Right atrium auricular region (tissue), 2 donors: ENCODE measurements at regions not wholly inside any gene's neighbourhood (a gene's known extent, or its start where the extent isn't known, plus 50 kb on each side); places are given as distances from the start of the nearest gene placed in this dataset.

Source experiments
- DNase-seq: peaks from one replicate; pipeline ENCODE4 v3.0.0-alpha.2; 2019; ENCODE audit warnings: low spot score
- H3K27ac ChIP-seq, 2 donors: fragments of 200-600 bp; sonication (generic); 1 replicate in 1 of 2; 2 replicates in 1 of 2; pipeline ENCODE4 v1.5.1; 2016 to 2019
- H3K27me3 ChIP-seq, 2 donors: fragments of 200-600 bp; sonication (generic); one replicate each; pipeline versions ENCODE4 v1.5.1 to v1.6.0; 2017 to 2019
- H3K36me3 ChIP-seq: fragments of 200-600 bp; sonication (generic); one replicate; pipeline ENCODE4 v1.5.1; 2016
- H3K4me1 ChIP-seq, 2 donors: fragments of 200-600 bp; sonication (generic); one replicate each; pipeline versions ENCODE4 v1.5.1 to v1.6.0; 2017 to 2019
- H3K4me3 ChIP-seq, 2 donors: fragments of 200-600 bp; sonication (generic); 1 replicate in 1 of 2; 2 replicates in 1 of 2; pipeline ENCODE4 v1.5.1; 2017 to 2019; ENCODE audit warnings: mild to moderate bottlenecking in 1 of 2, moderate library complexity in 1 of 2
- H3K9me3 ChIP-seq, 2 donors: fragments of 200-600 bp; sonication (generic); one replicate each; pipeline ENCODE4 v1.5.1; 2019
- TF ChIP-seq, protein P1 (sequence below), 2 donors: fragments of 200-600 bp; sonication (generic); IDR thresholded peaks; one replicate each; pipeline ENCODE4 v1.5.1; 2019; ENCODE audit warnings: antibody characterized with exemption in 2 of 2

DNA sequence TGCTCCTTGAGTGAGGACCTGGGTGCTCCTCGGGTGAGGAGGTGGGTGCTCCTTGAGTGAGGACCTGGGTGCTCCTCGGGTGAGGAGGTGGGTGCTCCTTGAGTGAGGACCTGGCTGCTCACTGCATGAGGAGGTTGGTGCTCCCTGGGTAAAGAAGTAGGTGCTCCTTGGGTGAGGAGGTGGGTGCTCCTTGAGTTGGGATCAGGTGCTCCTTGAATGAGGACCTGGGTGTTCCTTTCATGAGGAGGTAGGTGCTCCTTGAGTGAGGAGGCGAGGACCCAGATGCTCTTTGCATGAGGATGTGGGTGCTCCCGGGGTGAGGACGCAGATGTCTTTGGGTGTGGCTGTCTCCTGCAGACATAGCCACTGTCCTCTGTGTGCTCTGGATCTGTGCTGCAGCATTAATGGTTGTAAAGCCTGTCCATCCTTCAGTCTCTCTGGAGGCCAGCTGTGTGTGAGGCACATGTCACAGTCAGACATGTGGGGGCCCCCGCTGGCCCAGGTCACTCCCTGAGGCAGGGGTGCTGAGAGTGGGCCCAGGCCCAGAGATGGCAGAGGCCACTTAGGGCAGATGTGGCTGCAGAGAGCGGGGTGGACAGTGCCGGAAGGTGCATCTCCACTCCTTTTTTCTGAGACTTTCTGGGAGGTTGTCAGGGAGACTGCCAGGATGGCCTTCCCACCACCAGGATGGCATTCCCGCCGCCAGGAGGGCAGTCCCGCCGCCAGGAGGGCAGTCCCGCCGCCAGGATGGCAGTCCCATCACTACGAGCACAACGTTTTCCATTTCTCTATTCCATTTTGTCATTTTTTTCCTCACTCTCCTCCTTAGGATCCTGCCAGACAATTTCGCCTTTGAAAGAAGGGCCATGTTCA, 101.8 kb downstream of the HMX1 start:
- Histone ChIP-seq H3K4me1 (no peaks in the 10 kb centered on the region), H3K27me3 (no peaks in the 10 kb centered on the region), H3K9me3 (no peaks in the 10 kb centered on the region), H3K27ac (no peak overlapping the region), H3K4me3 (no peak overlapping the region), H3K36me3 (no peaks in the 10 kb centered on the region)
- no peak for DNase-seq
- TF ChIP-seq, protein P1, sequence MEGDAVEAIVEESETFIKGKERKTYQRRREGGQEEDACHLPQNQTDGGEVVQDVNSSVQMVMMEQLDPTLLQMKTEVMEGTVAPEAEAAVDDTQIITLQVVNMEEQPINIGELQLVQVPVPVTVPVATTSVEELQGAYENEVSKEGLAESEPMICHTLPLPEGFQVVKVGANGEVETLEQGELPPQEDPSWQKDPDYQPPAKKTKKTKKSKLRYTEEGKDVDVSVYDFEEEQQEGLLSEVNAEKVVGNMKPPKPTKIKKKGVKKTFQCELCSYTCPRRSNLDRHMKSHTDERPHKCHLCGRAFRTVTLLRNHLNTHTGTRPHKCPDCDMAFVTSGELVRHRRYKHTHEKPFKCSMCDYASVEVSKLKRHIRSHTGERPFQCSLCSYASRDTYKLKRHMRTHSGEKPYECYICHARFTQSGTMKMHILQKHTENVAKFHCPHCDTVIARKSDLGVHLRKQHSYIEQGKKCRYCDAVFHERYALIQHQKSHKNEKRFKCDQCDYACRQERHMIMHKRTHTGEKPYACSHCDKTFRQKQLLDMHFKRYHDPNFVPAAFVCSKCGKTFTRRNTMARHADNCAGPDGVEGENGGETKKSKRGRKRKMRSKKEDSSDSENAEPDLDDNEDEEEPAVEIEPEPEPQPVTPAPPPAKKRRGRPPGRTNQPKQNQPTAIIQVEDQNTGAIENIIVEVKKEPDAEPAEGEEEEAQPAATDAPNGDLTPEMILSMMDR (IDR thresholded peaks at IDR 0.05): no peak

DNA sequence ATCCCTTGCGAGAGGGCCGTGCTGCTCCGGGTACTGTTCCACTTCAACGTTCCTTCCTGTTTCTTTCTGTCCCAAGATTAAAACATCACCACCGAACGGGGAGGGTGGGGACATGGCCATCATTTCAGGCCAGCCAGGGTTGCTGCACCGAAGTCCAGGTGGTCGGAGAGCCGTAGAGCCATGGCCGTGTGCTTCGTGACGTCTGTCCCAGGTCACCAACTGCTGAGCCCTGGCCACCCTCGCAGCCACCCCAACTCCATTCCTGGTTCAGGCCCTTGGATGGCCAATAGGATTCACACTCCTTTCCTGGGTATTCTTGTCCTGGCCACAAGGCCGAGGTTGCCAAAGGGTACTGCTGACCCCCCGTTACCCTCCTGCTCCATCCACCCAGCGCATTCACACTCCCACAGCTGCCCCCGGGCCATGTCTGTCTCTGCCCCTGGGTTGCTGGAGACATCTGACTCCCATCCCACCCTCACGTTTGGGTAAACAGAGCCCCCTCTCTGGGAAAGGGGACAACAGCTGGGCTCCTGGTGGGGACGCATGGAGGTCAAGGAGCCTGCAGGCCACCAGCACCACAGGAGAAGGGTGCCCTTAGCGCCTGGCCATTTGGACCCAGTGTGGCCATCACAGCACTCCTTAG, 103.2 kb downstream of the HMX1 start:
- Histone ChIP-seq H3K4me1 (no peaks in the 10 kb centered on the region), H3K9me3 (no peaks in the 10 kb centered on the region), H3K4me3 (no peak overlapping the region), H3K27ac (no peak overlapping the region), H3K27me3 (no peaks in the 10 kb centered on the region), H3K36me3 (no peaks in the 10 kb centered on the region)
- no peak for DNase-seq
- TF ChIP-seq, protein P1 (IDR thresholded peaks at IDR 0.05): no peak

DNA sequence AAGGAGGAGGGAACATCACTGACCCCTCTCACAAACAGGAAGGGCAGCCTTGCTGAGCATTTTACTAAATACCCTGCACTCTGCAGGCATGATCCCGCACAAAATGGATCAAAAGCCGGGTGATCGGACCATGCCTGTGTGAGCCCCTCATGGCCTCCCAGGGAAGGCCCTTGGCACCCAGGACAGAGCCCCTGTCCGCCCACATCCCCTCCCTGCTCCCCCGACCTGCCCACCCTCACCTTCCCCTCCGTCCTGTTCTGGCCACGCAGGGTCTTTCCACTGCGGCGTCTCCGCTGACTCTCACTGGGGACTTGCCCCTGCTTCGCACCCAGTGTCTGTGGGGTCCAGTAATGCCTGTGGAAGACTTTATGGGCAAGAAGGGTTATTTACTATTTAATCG, 105.0 kb downstream of the HMX1 start:
- H3K4me3 ChIP-seq: no peak overlapping the region
- H3K4me1 ChIP-seq: no peaks in the 10 kb centered on the region
- no peaks in the 10 kb centered on the region for H3K27me3 ChIP-seq
- TF ChIP-seq, protein P1 (IDR thresholded peaks at IDR 0.05): no peak
- H3K27ac ChIP-seq: no peak overlapping the region
- DNase-seq: no peak
- no peaks in the 10 kb centered on the region for H3K36me3 ChIP-seq
- no peaks in the 10 kb centered on the region for H3K9me3 ChIP-seq

DNA sequence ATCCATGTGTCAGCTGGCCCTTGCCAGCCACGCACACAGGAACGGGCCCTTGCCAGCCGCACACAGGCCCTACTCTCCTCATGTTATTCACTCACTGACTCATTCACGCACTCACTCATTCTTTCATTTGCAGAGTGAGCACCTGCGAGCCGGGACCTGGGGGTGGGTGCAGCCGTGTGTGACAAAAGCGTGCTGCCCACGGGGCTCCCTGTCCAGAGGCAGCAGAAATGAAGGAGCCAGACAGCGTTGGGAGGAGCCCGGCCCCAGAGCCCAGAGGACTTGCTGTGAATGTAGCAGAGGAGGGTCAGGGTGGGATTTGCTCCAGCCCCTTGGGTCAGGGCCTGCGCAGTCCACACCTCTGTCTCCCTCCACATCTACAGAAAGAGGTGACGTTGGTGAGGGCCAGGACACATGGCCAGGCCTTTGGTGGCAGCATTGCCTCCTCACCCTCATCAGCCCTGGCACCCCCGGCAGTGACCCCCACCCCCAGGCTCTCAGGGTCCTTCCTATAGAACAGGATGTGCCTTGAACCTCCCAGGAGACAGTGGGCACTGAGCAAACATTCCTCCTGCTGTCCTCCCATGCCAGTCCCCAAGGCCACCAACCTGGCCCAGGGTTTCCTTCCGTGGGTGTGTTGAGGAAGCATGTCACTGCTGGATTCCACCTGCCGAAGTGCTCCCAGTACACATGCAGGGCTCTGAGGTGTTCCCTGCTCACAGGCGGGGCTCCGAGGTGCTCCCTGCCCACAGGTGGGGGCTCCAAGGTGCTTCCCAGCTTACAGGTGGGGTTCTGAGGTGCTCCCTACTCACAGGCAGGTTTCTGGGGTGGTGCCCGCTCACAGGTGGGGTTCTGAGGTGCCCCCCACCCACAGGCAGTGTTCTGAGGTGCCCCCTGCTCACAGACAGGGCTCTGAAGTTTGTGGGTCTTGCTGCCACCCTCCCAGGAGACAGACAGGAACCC, 105.7 kb downstream of the HMX1 start:
- Histone ChIP-seq H3K4me1 (no peaks in the 10 kb centered on the region), H3K36me3 (no peaks in the 10 kb centered on the region), H3K27ac (no peak overlapping the region), H3K4me3 (no peak overlapping the region), H3K27me3 (no peaks in the 10 kb centered on the region), H3K9me3 (no peaks in the 10 kb centered on the region)
- DNase-seq: no peak
- TF ChIP-seq, protein P1 (IDR thresholded peaks at IDR 0.05): no peak

DNA sequence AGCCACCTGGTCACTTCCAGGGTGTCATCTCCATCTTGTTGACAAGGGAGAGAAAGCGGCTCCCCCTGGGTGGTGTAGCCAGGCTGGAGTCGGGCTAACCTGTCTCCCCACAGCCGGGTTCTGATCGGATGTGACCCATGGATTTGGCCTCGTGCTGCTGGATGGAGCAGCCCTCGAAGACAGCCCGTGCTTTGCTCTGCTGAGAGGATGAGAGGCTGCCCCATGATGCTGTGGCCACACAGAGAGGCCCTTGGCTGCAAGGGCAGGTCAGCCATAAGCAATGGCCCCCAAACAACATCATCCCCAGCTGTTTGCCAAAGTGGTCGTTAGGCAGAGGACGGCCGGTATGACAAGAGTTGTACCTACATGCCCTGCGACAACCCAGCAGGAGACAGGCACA, 106.6 kb downstream of the HMX1 start:
- no peak overlapping the region for H3K4me3 ChIP-seq
- no peak overlapping the region for H3K27ac ChIP-seq
- no peaks in the 10 kb centered on the region for H3K4me1 ChIP-seq
- no peak for DNase-seq
- no peaks in the 10 kb centered on the region for H3K36me3 ChIP-seq
- no peaks in the 10 kb centered on the region for H3K27me3 ChIP-seq
- TF ChIP-seq, protein P1 (IDR thresholded peaks at IDR 0.05): no peak
- H3K9me3 ChIP-seq: no peaks in the 10 kb centered on the region
